ENCODE measurements at regions not wholly inside any gene's neighbourhood (a gene's known extent, or its start where the extent isn't known, plus 50 kb on each side); places are given as distances from the start of the nearest gene placed in this dataset.

DNA sequence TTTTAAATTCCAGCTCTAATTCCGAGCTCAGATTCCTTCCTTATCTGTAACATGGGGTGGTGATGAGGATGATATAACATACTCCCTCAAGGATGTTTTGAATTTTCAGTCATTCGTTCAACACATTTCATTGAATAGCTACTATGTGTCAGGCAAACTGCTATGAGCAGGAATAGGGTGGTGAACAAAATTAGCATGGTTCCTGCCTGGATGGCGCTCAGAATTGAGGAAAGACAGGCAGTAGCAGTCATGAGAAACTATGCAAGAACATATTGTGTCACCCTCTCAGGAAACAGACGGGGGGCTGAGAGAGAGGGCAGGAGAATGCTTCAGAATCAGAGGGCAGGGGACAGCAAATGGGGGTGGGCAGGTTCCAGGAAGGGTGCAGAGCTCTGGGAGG, 265.2 kb downstream of the NSG2 start:
- TF ChIP-seq, protein P1, sequence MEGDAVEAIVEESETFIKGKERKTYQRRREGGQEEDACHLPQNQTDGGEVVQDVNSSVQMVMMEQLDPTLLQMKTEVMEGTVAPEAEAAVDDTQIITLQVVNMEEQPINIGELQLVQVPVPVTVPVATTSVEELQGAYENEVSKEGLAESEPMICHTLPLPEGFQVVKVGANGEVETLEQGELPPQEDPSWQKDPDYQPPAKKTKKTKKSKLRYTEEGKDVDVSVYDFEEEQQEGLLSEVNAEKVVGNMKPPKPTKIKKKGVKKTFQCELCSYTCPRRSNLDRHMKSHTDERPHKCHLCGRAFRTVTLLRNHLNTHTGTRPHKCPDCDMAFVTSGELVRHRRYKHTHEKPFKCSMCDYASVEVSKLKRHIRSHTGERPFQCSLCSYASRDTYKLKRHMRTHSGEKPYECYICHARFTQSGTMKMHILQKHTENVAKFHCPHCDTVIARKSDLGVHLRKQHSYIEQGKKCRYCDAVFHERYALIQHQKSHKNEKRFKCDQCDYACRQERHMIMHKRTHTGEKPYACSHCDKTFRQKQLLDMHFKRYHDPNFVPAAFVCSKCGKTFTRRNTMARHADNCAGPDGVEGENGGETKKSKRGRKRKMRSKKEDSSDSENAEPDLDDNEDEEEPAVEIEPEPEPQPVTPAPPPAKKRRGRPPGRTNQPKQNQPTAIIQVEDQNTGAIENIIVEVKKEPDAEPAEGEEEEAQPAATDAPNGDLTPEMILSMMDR (IDR thresholded peaks at IDR 0.05 in 4 of 5, conservative IDR thresholded peaks at IDR 0.05 in 1 of 5): no peak
- no peak for TF ChIP-seq POLR2A (IDR thresholded peaks at IDR 0.05)

All from gastrocnemius medialis (tissue), 4 donors.